Hepatocyte (in vitro differentiated cells): ENCODE measurements at regions not wholly inside any gene's neighbourhood (a gene's known extent, or its start where the extent isn't known, plus 50 kb on each side); places are given as distances from the start of the nearest gene placed in this dataset.

ENCODE experiments used
- DNase-seq: peaks from one replicate; pipeline ENCODE4 v3.0.0-alpha.2; 2016; ENCODE audit warnings: low spot score
- H2AFZ ChIP-seq: fragments of 200-600 bp; sonication (generic); 2 replicates; pipeline ENCODE4 v1.6.0; 2016; ENCODE audit warnings: antibody characterized with exemption, mild to moderate bottlenecking
- H3K27ac ChIP-seq: fragments of 200-600 bp; sonication (generic); 2 replicates; pipeline ENCODE4 v1.5.1; 2016; ENCODE audit warnings: mild to moderate bottlenecking
- H3K27me3 ChIP-seq: fragments of 200-600 bp; sonication (generic); 2 replicates; pipeline ENCODE4 v1.6.1; 2016
- H3K36me3 ChIP-seq: fragments of 200-600 bp; sonication (generic); replicated peaks from 2 replicates; pipeline ENCODE4 v1.5.1; 2016; ENCODE audit warnings: low read depth; ENCODE audit not compliant: insufficient read depth
- H3K4me1 ChIP-seq: fragments of 200-600 bp; sonication (generic); 2 replicates; pipeline ENCODE4 v1.5.1; 2016; ENCODE audit warnings: mild to moderate bottlenecking, moderate library complexity; ENCODE audit not compliant: insufficient read depth
- H3K4me2 ChIP-seq: fragments of 200-600 bp; sonication (generic); 2 replicates; pipeline ENCODE4 v1.6.0; 2016
- H3K4me3 ChIP-seq: fragments of 200-600 bp; sonication (generic); 2 replicates; pipeline ENCODE4 v1.5.1; 2016; ENCODE audit warnings: mild to moderate bottlenecking
- H3K79me2 ChIP-seq: fragments of 200-600 bp; sonication (generic); 2 replicates; pipeline ENCODE4 v1.6.0; 2017; ENCODE audit warnings: mild to moderate bottlenecking
- H3K9me2 ChIP-seq: fragments of 200-600 bp; sonication (generic); replicated peaks from 2 replicates; pipeline ENCODE4 v1.6.0; 2017; ENCODE audit warnings: mild to moderate bottlenecking; ENCODE audit not compliant: insufficient read depth
- H3K9me3 ChIP-seq: fragments of 200-600 bp; sonication (generic); 2 replicates; pipeline ENCODE4 v1.5.1; 2016; ENCODE audit warnings: low read depth, mild to moderate bottlenecking
- H4K20me1 ChIP-seq: fragments of 200-600 bp; sonication (generic); 2 replicates; pipeline ENCODE4 v1.6.0; 2016; ENCODE audit warnings: mild to moderate bottlenecking; ENCODE audit not compliant: insufficient read depth, poor library complexity, severe bottlenecking
- EZH2 ChIP-seq: fragments of 200-600 bp; sonication (generic); IDR thresholded peaks from 2 replicates; pipeline ENCODE4 v1.6.1; 2016; ENCODE audit warnings: antibody characterized with exemption, mild to moderate bottlenecking, borderline replicate concordance
- EZH2phosphoT487 ChIP-seq: fragments of 200-600 bp; sonication (generic); IDR thresholded peaks from one replicate; pipeline ENCODE4 v1.6.1; 2018; ENCODE audit warnings: antibody characterized with exemption, mild to moderate bottlenecking, low read depth, moderate library complexity; ENCODE audit not compliant: unreplicated experiment, severe bottlenecking
- WGBS: methylation state at CpG from one replicate; pipeline ENCODE4 v1.1.6; 2016; ENCODE audit warnings: low lambda C conversion rate; ENCODE audit errors: missing lambda C conversion rate; 5-methylcytosine and 5-hydroxymethylcytosine counted together
- TF ChIP-seq, protein P1 (sequence below): fragments of 200-600 bp; sonication (generic); IDR thresholded peaks from 2 replicates; pipeline ENCODE4 v1.5.1; 2016; ENCODE audit warnings: antibody characterized with exemption, mild to moderate bottlenecking; ENCODE audit not compliant: poor library complexity

DNA sequence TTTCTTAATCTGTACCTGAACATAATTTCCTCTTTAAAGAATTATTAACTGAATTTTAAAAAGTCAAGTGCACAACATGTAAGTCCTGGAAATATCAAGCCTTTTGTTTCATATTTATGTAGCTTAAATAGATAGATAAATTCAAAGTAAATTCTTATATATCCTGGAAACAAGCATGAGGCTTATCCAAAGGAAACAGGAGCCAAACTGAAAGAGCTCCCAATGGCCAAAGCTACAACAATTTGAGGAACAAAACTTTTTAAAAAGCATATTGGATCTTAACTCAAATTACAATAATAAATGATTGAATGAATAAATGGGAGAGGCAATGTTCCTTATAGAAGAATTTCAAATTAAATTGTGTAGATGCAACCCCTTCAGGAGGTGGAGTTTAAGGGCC, 679.1 kb downstream of the METTL4 start:
- H3K36me3 ChIP-seq = no peaks in the 10 kb centered on the region

DNA sequence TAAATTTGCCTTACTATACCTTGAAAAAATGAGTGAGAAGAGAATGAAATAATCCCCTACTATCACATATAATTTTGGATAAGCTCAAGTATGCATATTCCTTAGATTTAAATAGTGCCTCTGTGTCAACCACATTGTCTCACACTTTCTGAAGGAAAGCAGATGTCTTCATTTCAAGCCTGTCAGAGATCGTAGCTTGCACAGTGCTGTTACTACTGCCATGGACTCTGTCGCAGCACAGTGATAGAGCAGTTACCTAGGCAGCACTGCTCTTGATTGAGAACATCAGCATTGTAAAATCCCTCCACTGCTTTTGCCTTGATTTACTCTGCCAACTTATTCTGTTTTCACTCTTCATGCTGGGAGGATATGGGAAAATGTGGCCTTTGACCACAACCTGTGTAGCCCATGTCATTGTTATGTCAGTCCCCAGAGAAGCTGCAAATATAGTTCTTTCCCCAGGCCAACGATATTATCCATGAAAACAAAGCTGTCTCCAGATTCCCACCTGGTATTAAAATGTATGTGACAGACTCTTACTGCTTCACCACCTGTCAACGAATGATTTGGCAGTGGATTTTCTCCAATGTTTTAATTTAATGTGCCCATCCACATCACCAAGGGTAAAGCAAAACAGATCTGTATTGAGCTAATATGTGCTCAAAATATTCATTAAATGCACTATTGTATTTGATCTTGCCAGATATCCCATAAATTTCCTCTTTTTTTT, 675.7 kb downstream of the METTL4 start:
- Histone ChIP-seq H3K9me3 (no peaks in the 10 kb centered on the region), H3K9me2 (no peaks in the 10 kb centered on the region), H2AFZ (no peak overlapping the region), H3K4me2 (no peak overlapping the region), H3K27ac (no peak overlapping the region), H3K27me3 (no peaks in the 10 kb centered on the region), H3K4me3 (no peak overlapping the region), H3K4me1 (no peaks in the 10 kb centered on the region), H3K79me2 (no peaks in the 10 kb centered on the region), H3K36me3 (no peaks in the 10 kb centered on the region), H4K20me1 (no peaks in the 10 kb centered on the region)
- no peak for DNase-seq
- 60% methylated on average over 4 of the region's 4 CpGs for WGBS
- TF ChIP-seq EZH2phosphoT487 (no peak), EZH2 (no peak)
- TF ChIP-seq, protein P1, sequence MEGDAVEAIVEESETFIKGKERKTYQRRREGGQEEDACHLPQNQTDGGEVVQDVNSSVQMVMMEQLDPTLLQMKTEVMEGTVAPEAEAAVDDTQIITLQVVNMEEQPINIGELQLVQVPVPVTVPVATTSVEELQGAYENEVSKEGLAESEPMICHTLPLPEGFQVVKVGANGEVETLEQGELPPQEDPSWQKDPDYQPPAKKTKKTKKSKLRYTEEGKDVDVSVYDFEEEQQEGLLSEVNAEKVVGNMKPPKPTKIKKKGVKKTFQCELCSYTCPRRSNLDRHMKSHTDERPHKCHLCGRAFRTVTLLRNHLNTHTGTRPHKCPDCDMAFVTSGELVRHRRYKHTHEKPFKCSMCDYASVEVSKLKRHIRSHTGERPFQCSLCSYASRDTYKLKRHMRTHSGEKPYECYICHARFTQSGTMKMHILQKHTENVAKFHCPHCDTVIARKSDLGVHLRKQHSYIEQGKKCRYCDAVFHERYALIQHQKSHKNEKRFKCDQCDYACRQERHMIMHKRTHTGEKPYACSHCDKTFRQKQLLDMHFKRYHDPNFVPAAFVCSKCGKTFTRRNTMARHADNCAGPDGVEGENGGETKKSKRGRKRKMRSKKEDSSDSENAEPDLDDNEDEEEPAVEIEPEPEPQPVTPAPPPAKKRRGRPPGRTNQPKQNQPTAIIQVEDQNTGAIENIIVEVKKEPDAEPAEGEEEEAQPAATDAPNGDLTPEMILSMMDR = no peak

More for the DNA sequence above, 679.1 kb downstream of the METTL4 start:
- Histone ChIP-seq H3K27me3 (no peaks in the 10 kb centered on the region), H3K79me2 (no peaks in the 10 kb centered on the region), H3K9me3 (no peaks in the 10 kb centered on the region), H2AFZ (no peak overlapping the region), H3K4me3 (no peak overlapping the region), H3K4me2 (no peak overlapping the region), H3K27ac (no peak overlapping the region), H3K9me2 (no peaks in the 10 kb centered on the region), H3K4me1 (no peaks in the 10 kb centered on the region), H4K20me1 (no peaks in the 10 kb centered on the region)
- no peak for TF ChIP-seq EZH2phosphoT487
- TF ChIP-seq, protein P1 = no peak
- no peak for TF ChIP-seq EZH2
- DNase-seq = no peak

GRCh38 chr18:1906421-1906820, 664.9 kb downstream of the METTL4 start:
- Histone ChIP-seq H3K9me3 (no peaks in the 10 kb centered on the region), H3K36me3 (no peaks in the 10 kb centered on the region), H3K79me2 (no peaks in the 10 kb centered on the region), H3K4me2 (no peak overlapping the region), H3K4me3 (no peak overlapping the region), H3K27ac (no peak overlapping the region), H4K20me1 (no peaks in the 10 kb centered on the region), H3K9me2 (no peaks in the 10 kb centered on the region), H3K27me3 (no peaks in the 10 kb centered on the region), H3K4me1 (no peaks in the 10 kb centered on the region), H2AFZ (no peak overlapping the region)
- TF ChIP-seq, protein P1 = no peak
- TF ChIP-seq EZH2phosphoT487 (no peak), EZH2 (no peak)
- 69% methylated on average over 1 of the region's 1 CpG for WGBS
- DNase-seq = no peak
